Fibroblast of mammary gland (primary cell): ENCODE measurements at regions not wholly inside any gene's neighbourhood (a gene's known extent, or its start where the extent isn't known, plus 50 kb on each side); places are given as distances from the start of the nearest gene placed in this dataset.

Experiments
- DNase-seq: peaks from one replicate; pipeline ENCODE4 v3.0.0-alpha.2; 2010; ENCODE audit warnings: low read depth
- H3K4me3 ChIP-seq: 2 replicates; pipeline ENCODE4 v1.5.1; 2011; ENCODE audit warnings: low read depth, mild to moderate bottlenecking, low read length, moderate library complexity; ENCODE audit not compliant: control insufficient read depth
- TF ChIP-seq, protein P1 (sequence below): conservative IDR thresholded peaks from 2 replicates; pipeline ENCODE4 v1.5.1; 2011; ENCODE audit warnings: low read depth, low read length, inconsistent platforms; ENCODE audit not compliant: control insufficient read depth, insufficient read depth

- H3K4me3 ChIP-seq = no peak overlapping the region
- TF ChIP-seq, protein P1, sequence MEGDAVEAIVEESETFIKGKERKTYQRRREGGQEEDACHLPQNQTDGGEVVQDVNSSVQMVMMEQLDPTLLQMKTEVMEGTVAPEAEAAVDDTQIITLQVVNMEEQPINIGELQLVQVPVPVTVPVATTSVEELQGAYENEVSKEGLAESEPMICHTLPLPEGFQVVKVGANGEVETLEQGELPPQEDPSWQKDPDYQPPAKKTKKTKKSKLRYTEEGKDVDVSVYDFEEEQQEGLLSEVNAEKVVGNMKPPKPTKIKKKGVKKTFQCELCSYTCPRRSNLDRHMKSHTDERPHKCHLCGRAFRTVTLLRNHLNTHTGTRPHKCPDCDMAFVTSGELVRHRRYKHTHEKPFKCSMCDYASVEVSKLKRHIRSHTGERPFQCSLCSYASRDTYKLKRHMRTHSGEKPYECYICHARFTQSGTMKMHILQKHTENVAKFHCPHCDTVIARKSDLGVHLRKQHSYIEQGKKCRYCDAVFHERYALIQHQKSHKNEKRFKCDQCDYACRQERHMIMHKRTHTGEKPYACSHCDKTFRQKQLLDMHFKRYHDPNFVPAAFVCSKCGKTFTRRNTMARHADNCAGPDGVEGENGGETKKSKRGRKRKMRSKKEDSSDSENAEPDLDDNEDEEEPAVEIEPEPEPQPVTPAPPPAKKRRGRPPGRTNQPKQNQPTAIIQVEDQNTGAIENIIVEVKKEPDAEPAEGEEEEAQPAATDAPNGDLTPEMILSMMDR = no peak
- DNase-seq = no peak
These were observed 115.9 kb upstream of the CHRM3 start for GRCh38 chr1:239270509-239270908.

GRCh38 chr1:239269706-239270105, 116.7 kb upstream of the CHRM3 start:
- no peak overlapping the region for H3K4me3 ChIP-seq
- no peak for DNase-seq
- TF ChIP-seq, protein P1 = no peak

DNA sequence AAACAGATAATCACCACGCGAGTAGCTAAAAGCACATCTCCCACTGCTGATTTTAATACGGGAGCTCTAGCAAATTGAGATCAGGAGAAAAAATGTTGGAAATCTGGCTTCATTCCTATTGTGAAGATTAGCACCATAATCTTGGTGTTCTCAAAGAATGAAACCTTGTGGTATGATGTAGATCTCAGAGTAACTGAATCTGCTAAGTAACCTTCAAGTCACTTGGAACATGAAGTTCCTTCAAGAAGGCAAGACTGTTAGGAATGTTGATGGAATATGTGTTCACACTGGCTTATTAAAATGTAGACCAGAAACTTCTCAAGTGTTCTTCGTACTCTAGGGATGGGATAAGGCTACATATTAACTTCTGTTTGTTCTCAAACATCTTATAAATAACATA, 117.4 kb upstream of the CHRM3 start:
- no peak for DNase-seq
- TF ChIP-seq, protein P1 = no peak
- no peak overlapping the region for H3K4me3 ChIP-seq

DNA sequence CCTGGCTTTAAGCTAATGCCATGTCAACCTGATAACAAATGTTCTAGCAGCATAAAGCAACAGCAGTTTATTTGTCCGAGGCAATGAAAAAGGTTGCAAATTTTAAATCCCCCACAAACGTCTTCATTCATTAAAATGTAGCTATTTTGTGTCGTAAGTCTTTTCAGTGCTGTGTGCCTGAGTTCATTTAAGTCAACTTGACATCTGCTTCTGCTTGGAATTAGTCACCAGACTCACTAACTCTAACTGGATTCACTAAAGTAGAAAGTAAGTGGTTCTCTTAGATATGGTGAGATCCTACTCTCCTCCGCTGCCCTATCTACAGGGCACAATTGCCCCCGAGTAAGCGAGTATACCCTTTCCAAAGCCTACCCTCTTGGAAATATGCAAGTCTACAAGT, 118.4 kb upstream of the CHRM3 start:
- no peak for DNase-seq
- no peak overlapping the region for H3K4me3 ChIP-seq
- TF ChIP-seq, protein P1 = no peak

DNA sequence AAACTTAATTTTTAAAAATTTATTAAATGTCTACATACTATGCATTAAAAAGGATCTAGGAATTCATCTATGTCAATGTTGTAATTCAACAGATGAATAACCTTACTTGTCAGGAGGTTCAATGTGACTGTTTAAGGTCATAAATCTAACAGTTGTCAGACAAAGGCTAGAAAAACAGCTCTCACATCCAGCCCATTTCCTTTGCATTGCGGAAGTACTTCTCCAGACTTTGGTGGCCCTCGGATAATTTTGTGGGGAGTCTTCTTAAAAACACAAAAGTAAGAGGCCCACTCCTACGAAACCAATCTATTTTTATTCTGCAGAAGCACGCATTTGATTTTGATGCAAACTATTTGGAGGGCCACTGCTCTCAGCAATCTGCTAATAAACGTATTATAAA, 122.6 kb upstream of the CHRM3 start:
- no peak for DNase-seq
- TF ChIP-seq, protein P1 = no peak
- no peak overlapping the region for H3K4me3 ChIP-seq

GRCh38 chr1:239262538-239262937, 123.8 kb upstream of the CHRM3 start:
- H3K4me3 ChIP-seq = no peak overlapping the region
- TF ChIP-seq, protein P1 = no peak
- DNase-seq = no peak

GRCh38 chr1:239261521-239261920, 124.8 kb upstream of the CHRM3 start:
- H3K4me3 ChIP-seq = no peak overlapping the region
- DNase-seq = no peak
- TF ChIP-seq, protein P1 = no peak
